HG02870 (cell line): ENCODE measurements at regions not wholly inside any gene's neighbourhood (a gene's known extent, or its start where the extent isn't known, plus 50 kb on each side); places are given as distances from the start of the nearest gene placed in this dataset.
"Not testable (repeated sequence)": the region's sequence is repeated elsewhere in the genome, so short reads cannot be mapped to it uniquely, and the experiment has no call there.

ENCODE experiments used
- ATAC-seq: cut with Tn5 transposase; IDR thresholded peaks from one replicate; pipeline ENCODE4 v1.9.1; 2021; ENCODE audit warnings: mild to moderate bottlenecking, moderate library complexity; ENCODE audit not compliant: unreplicated experiment

GRCh38 chr6:131424475-131424874 lies 148.6 kb upstream of the ARG1 start:
- no peak for ATAC-seq

- ATAC-seq, result no peak
Observed at GRCh38 chr6:131427434-131428058, 145.5 kb upstream of the ARG1 start.

GRCh38 chr6:131430531-131430930 lies 142.5 kb upstream of the ARG1 start:
- ATAC-seq, result no peak

GRCh38 chr6:131431718-131432117 lies 141.3 kb upstream of the ARG1 start:
- no peak for ATAC-seq

- ATAC-seq, result no peak
Observed at GRCh38 chr6:131433927-131434326, 139.1 kb upstream of the ARG1 start.

GRCh38 chr6:131436358-131436757 lies 136.7 kb upstream of the ARG1 start:
- ATAC-seq, result no peak

GRCh38 chr6:131443014-131443413 lies 130.0 kb upstream of the ARG1 start:
- ATAC-seq, result no peak

- no peak for ATAC-seq
Observed at GRCh38 chr6:131443514-131443913, 129.5 kb upstream of the ARG1 start.

GRCh38 chr6:131445356-131445755 lies 127.7 kb upstream of the ARG1 start:
- not testable (repeated sequence) for ATAC-seq

- no peak for ATAC-seq
Observed at GRCh38 chr6:131450861-131451260, 122.2 kb upstream of the ARG1 start.

- no peak for ATAC-seq
Observed at GRCh38 chr6:131451321-131452144, 121.5 kb upstream of the ARG1 start.

GRCh38 chr6:131453803-131454202 lies 119.2 kb upstream of the ARG1 start:
- no peak for ATAC-seq

GRCh38 chr6:131456565-131456964 lies 116.5 kb upstream of the ARG1 start:
- no peak for ATAC-seq

- no peak for ATAC-seq
Observed at GRCh38 chr6:131459005-131459404, 114.0 kb upstream of the ARG1 start.

GRCh38 chr6:131460614-131461000 lies 112.4 kb upstream of the ARG1 start:
- ATAC-seq, result no peak

- no peak for ATAC-seq
Observed at GRCh38 chr6:131469130-131469529, 103.9 kb upstream of the ARG1 start.

GRCh38 chr6:131470534-131470933 lies 102.5 kb upstream of the ARG1 start:
- no peak for ATAC-seq

- ATAC-seq, result no peak
Observed at GRCh38 chr6:131471331-131471730, 101.7 kb upstream of the ARG1 start.

- ATAC-seq, result not testable (repeated sequence)
Observed at GRCh38 chr6:131473303-131473702, 99.7 kb upstream of the ARG1 start.

- no peak for ATAC-seq
Observed at GRCh38 chr6:131476362-131476761, 96.7 kb upstream of the ARG1 start.

- not testable (repeated sequence) for ATAC-seq
Observed at GRCh38 chr6:131478740-131479211, 94.2 kb upstream of the ARG1 start.

GRCh38 chr6:131486608-131487007 lies 86.4 kb upstream of the ARG1 start:
- ATAC-seq, result no peak
